ENCODE measurements at regions not wholly inside any gene's neighbourhood (a gene's known extent, or its start where the extent isn't known, plus 50 kb on each side); places are given as distances from the start of the nearest gene placed in this dataset.

GRCh38 chr3:66667263-66667662 lies 166.4 kb upstream of the LRIG1 start:
- H3K4me3 Mint-ChIP-seq, result no peak overlapping the region
- peaks cover 7% of the 10 kb centered on the region for H3K27me3 Mint-ChIP-seq
- H3K9me3 Mint-ChIP-seq, result peaks cover 0 to 2% (median 2%) of the 10 kb centered on the region in 3 donors
- no peaks in the 10 kb centered on the region for H3K4me1 Mint-ChIP-seq
- H3K27ac Mint-ChIP-seq, result no peak overlapping the region
- H3K36me3 Mint-ChIP-seq, result no peaks in the 10 kb centered on the region

GRCh38 chr3:66671291-66671690 lies 170.5 kb upstream of the LRIG1 start:
- no peak overlapping the region for H3K4me3 Mint-ChIP-seq
- H3K27ac Mint-ChIP-seq, result no peak overlapping the region
- peaks cover 0 to 2% (median 2%) of the 10 kb centered on the region in 3 donors for H3K9me3 Mint-ChIP-seq
- no peaks in the 10 kb centered on the region for H3K36me3 Mint-ChIP-seq
- no peaks in the 10 kb centered on the region for H3K4me1 Mint-ChIP-seq
- peaks cover 7% of the 10 kb centered on the region for H3K27me3 Mint-ChIP-seq

GRCh38 chr3:66672830-66673229 lies 172.0 kb upstream of the LRIG1 start:
- Mint-ChIP-seq H3K9me3 (peaks cover 0 to 4% (median 2%) of the 10 kb centered on the region in 3 donors), H3K36me3 (no peaks in the 10 kb centered on the region), H3K4me3 (no peak overlapping the region), H3K27me3 (peaks cover 5% of the 10 kb centered on the region), H3K27ac (no peak overlapping the region), H3K4me1 (no peaks in the 10 kb centered on the region)

GRCh38 chr3:66673293-66673692 lies 172.5 kb upstream of the LRIG1 start:
- Mint-ChIP-seq H3K9me3 (peaks cover 0 to 4% (median 2%) of the 10 kb centered on the region in 3 donors), H3K36me3 (no peaks in the 10 kb centered on the region), H3K4me3 (no peak overlapping the region), H3K27ac (no peak overlapping the region), H3K27me3 (peaks cover 5% of the 10 kb centered on the region), H3K4me1 (no peaks in the 10 kb centered on the region)

GRCh38 chr3:66675366-66675765 lies 174.5 kb upstream of the LRIG1 start:
- Mint-ChIP-seq H3K4me1 (no peaks in the 10 kb centered on the region), H3K27me3 (peaks cover 4% of the 10 kb centered on the region), H3K9me3 (peaks cover 4 to 5% (median 4%) of the 10 kb centered on the region in 3 donors), H3K36me3 (no peaks in the 10 kb centered on the region), H3K4me3 (no peak overlapping the region), H3K27ac (no peak overlapping the region)

GRCh38 chr3:66692042-66692765 lies 191.4 kb upstream of the LRIG1 start:
- no peak overlapping the region for H3K4me3 Mint-ChIP-seq
- H3K9me3 Mint-ChIP-seq, result no peaks in the 10 kb centered on the region

GRCh38 chr3:66692766-66693150 lies 191.9 kb upstream of the LRIG1 start:
- H3K27me3 Mint-ChIP-seq, result peaks cover 7% of the 10 kb centered on the region
- H3K4me3 Mint-ChIP-seq, result no peak overlapping the region
- H3K4me1 Mint-ChIP-seq, result no peaks in the 10 kb centered on the region

More at GRCh38 chr3:66692042-66692765, 191.4 kb upstream of the LRIG1 start:
- Mint-ChIP-seq H3K36me3 (no peaks in the 10 kb centered on the region), H3K27me3 (peaks cover 7% of the 10 kb centered on the region), H3K4me1 (no peaks in the 10 kb centered on the region), H3K27ac (no peak overlapping the region)

GRCh38 chr3:66693461-66694031 lies 192.7 kb upstream of the LRIG1 start:
- Mint-ChIP-seq H3K27me3 (peaks cover 7% of the 10 kb centered on the region), H3K27ac (no peak overlapping the region), H3K4me3 (no peak overlapping the region), H3K4me1 (no peaks in the 10 kb centered on the region), H3K36me3 (no peaks in the 10 kb centered on the region), H3K9me3 (no peaks in the 10 kb centered on the region)

More at GRCh38 chr3:66692766-66693150, 191.9 kb upstream of the LRIG1 start:
- Mint-ChIP-seq H3K9me3 (no peaks in the 10 kb centered on the region), H3K36me3 (no peaks in the 10 kb centered on the region), H3K27ac (no peak overlapping the region)

- H3K27ac Mint-ChIP-seq, result no peak overlapping the region
- no peaks in the 10 kb centered on the region for H3K4me1 Mint-ChIP-seq
- H3K36me3 Mint-ChIP-seq, result no peaks in the 10 kb centered on the region
- H3K27me3 Mint-ChIP-seq, result peaks cover 4% of the 10 kb centered on the region
- H3K9me3 Mint-ChIP-seq, result peaks cover 0 to 6% (median 2%) of the 10 kb centered on the region in 3 donors
- no peak overlapping the region for H3K4me3 Mint-ChIP-seq
Measured at GRCh38 chr3:66702126-66702525, 201.3 kb upstream of the LRIG1 start.

- Mint-ChIP-seq H3K27ac (no peak overlapping the region), H3K4me1 (no peaks in the 10 kb centered on the region), H3K4me3 (no peak overlapping the region), H3K27me3 (peaks cover 5% of the 10 kb centered on the region), H3K36me3 (no peaks in the 10 kb centered on the region), H3K9me3 (peaks cover 0 to 6% (median 2%) of the 10 kb centered on the region in 3 donors)
Measured at GRCh38 chr3:66703501-66703900, 202.7 kb upstream of the LRIG1 start.

- H3K4me1 Mint-ChIP-seq, result no peaks in the 10 kb centered on the region
- H3K27me3 Mint-ChIP-seq, result peaks cover 5% of the 10 kb centered on the region
- no peaks in the 10 kb centered on the region for H3K36me3 Mint-ChIP-seq
- no peaks in the 10 kb centered on the region for H3K9me3 Mint-ChIP-seq
- H3K27ac Mint-ChIP-seq, result no peak overlapping the region
- H3K4me3 Mint-ChIP-seq, result no peak overlapping the region
Measured at GRCh38 chr3:66705076-66705475, 204.3 kb upstream of the LRIG1 start.

GRCh38 chr3:66706890-66707289 lies 206.1 kb upstream of the LRIG1 start:
- no peaks in the 10 kb centered on the region for H3K36me3 Mint-ChIP-seq
- H3K27ac Mint-ChIP-seq, result no peak overlapping the region
- H3K4me1 Mint-ChIP-seq, result no peaks in the 10 kb centered on the region
- H3K9me3 Mint-ChIP-seq, result no peaks in the 10 kb centered on the region
- H3K27me3 Mint-ChIP-seq, result peaks cover 5% of the 10 kb centered on the region
- no peak overlapping the region for H3K4me3 Mint-ChIP-seq

GRCh38 chr3:66709532-66709931 lies 208.7 kb upstream of the LRIG1 start:
- H3K9me3 Mint-ChIP-seq, result no peaks in the 10 kb centered on the region
- no peaks in the 10 kb centered on the region for H3K4me1 Mint-ChIP-seq
- no peak overlapping the region for H3K27ac Mint-ChIP-seq
- H3K36me3 Mint-ChIP-seq, result no peaks in the 10 kb centered on the region
- peaks cover 5% of the 10 kb centered on the region for H3K27me3 Mint-ChIP-seq
- no peak overlapping the region for H3K4me3 Mint-ChIP-seq

GRCh38 chr3:66712210-66712609 lies 211.4 kb upstream of the LRIG1 start:
- Mint-ChIP-seq H3K9me3 (peaks cover 0 to 5% (median 0%) of the 10 kb centered on the region in 3 donors), H3K36me3 (no peaks in the 10 kb centered on the region), H3K27me3 (peaks cover 1% of the 10 kb centered on the region), H3K27ac (no peak overlapping the region), H3K4me3 (no peak overlapping the region), H3K4me1 (no peaks in the 10 kb centered on the region)

- no peaks in the 10 kb centered on the region for H3K4me1 Mint-ChIP-seq
- no peak overlapping the region for H3K27ac Mint-ChIP-seq
- H3K36me3 Mint-ChIP-seq, result no peaks in the 10 kb centered on the region
- H3K27me3 Mint-ChIP-seq, result no peaks in the 10 kb centered on the region
- H3K9me3 Mint-ChIP-seq, result peaks cover 0 to 5% (median 0%) of the 10 kb centered on the region in 3 donors
- H3K4me3 Mint-ChIP-seq, result no peak overlapping the region
Measured at GRCh38 chr3:66713921-66714320, 213.1 kb upstream of the LRIG1 start.

- no peak overlapping the region for H3K27ac Mint-ChIP-seq
- H3K9me3 Mint-ChIP-seq, result peaks cover 0 to 5% (median 0%) of the 10 kb centered on the region in 3 donors
- no peak overlapping the region for H3K4me3 Mint-ChIP-seq
- no peaks in the 10 kb centered on the region for H3K36me3 Mint-ChIP-seq
- H3K27me3 Mint-ChIP-seq, result peaks cover 6% of the 10 kb centered on the region
- no peaks in the 10 kb centered on the region for H3K4me1 Mint-ChIP-seq
Measured at GRCh38 chr3:66715806-66716205, 215.0 kb upstream of the LRIG1 start.
